H1 (cell line): ENCODE measurements at regions not wholly inside any gene's neighbourhood (a gene's known extent, or its start where the extent isn't known, plus 50 kb on each side); places are given as distances from the start of the nearest gene placed in this dataset.

Experiments used
- CTCF ChIA-PET: fragments of 300-600 bp; sonication (Branson Sonifier 250); formaldehyde crosslinking; loops from one replicate; lab custom pipeline; 2021; ENCODE audit not compliant: partially characterized antibody; lab: Charles Lee
- POLR2A ChIA-PET: fragments of 300-600 bp; sonication (Branson Sonifier 250); formaldehyde crosslinking; loops from one replicate; lab custom pipeline; 2021; ENCODE audit warnings: inconsistent platforms; ENCODE audit not compliant: partially characterized antibody; lab: Charles Lee
- DNase-seq, 2 experiments: peaks; one replicate each; pipeline versions ENCODE4 v3.0.0 to v3.0.0-alpha.2; 2010 to 2022; ENCODE audit warnings: low spot score in 2 of 2, low read depth in 1 of 2, mixed read lengths in 1 of 2
- FAIRE-seq: peaks from 2 replicates; lab custom pipeline; 2011; peaks lifted over from hg19 to GRCh38; lab: Jason Lieb, UNC
- H2AFZ ChIP-seq: 2 replicates; pipeline ENCODE4 v1.8.1; 2012; ENCODE audit warnings: low read length, inconsistent platforms
- H2AK5ac ChIP-seq: 2 replicates; pipeline ENCODE4 v1.6.1; 2013; ENCODE audit warnings: low read depth, low read length
- H2BK120ac ChIP-seq: replicated peaks from 2 replicates; pipeline ENCODE3; 2013; ENCODE audit warnings: low read depth, low read length, inconsistent platforms
- H2BK12ac ChIP-seq: 2 replicates; pipeline ENCODE4 v1.6.1; 2013; ENCODE audit warnings: low read depth, low read length
- H2BK15ac ChIP-seq: 2 replicates; pipeline ENCODE4 v1.6.1; 2013; ENCODE audit warnings: low read length
- H2BK20ac ChIP-seq: 2 replicates; pipeline ENCODE4 v1.6.1; 2013; ENCODE audit warnings: low read length
- H2BK5ac ChIP-seq: 2 replicates; pipeline ENCODE4 v1.6.1; 2013; ENCODE audit warnings: low read depth, low read length
- H3K14ac ChIP-seq: 2 replicates; pipeline ENCODE4 v1.6.1; 2013; ENCODE audit warnings: inconsistent platforms; ENCODE audit not compliant: insufficient read length
- H3K18ac ChIP-seq: 2 replicates; pipeline ENCODE4 v1.6.1; 2013; ENCODE audit warnings: low read length; ENCODE audit errors: extremely low read depth
- H3K23ac ChIP-seq: 2 replicates; pipeline ENCODE4 v1.6.1; 2013; ENCODE audit warnings: inconsistent platforms; ENCODE audit not compliant: insufficient read length
- H3K23me2 ChIP-seq: 2 replicates; pipeline ENCODE4 v1.6.1; 2013; ENCODE audit warnings: low read depth, low read length
- H3K27ac ChIP-seq: 2 replicates; pipeline ENCODE4 v1.6.1; 2011; ENCODE audit warnings: low read depth, low read length, inconsistent platforms
- H3K27me3 ChIP-seq, 4 experiments: replicated peaks in 1 of 4; 1 replicate in 1 of 4; 2 replicates in 3 of 4; pipeline versions ENCODE4 v1.6.1 to v1.8.1; 2011 to 2013; ENCODE audit warnings: low read length in 3 of 4, mild to moderate bottlenecking in 3 of 4, inconsistent platforms in 2 of 4, mixed read lengths in 2 of 4, moderate library complexity in 1 of 4; ENCODE audit not compliant: control insufficient read depth in 3 of 4, insufficient read depth in 3 of 4; ENCODE audit errors: extremely low read depth in 1 of 4
- H3K36me3 ChIP-seq, 4 experiments: 2 replicates each; pipeline versions ENCODE4 v1.6.1 to v1.8.1; 2011 to 2013; ENCODE audit warnings: mild to moderate bottlenecking in 4 of 4, low read length in 3 of 4, moderate library complexity in 2 of 4, control low read depth in 1 of 4, inconsistent platforms in 1 of 4; ENCODE audit not compliant: insufficient read depth in 4 of 4, control insufficient read depth in 2 of 4
- H3K4ac ChIP-seq: replicated peaks from 2 replicates; pipeline ENCODE3; 2013; ENCODE audit warnings: low read length, low read depth, mixed read lengths, inconsistent platforms; ENCODE audit not compliant: insufficient read length
- H3K4me1 ChIP-seq, 4 experiments: replicated peaks in 1 of 4; 1 replicate in 1 of 4; 2 replicates in 3 of 4; pipeline versions ENCODE4 v1.6.1 to v1.8.1; 2011 to 2013; ENCODE audit warnings: low read length in 3 of 4, inconsistent platforms in 2 of 4, mixed read lengths in 1 of 4; ENCODE audit not compliant: insufficient read depth in 4 of 4, control insufficient read depth in 3 of 4
- H3K4me2 ChIP-seq, 2 experiments: 2 replicates each; pipeline versions ENCODE4 v1.6.1 to v1.8.1; 2011 to 2013; ENCODE audit warnings: low read depth in 2 of 2, low read length in 2 of 2, control low read depth in 1 of 2, inconsistent platforms in 1 of 2, mild to moderate bottlenecking in 1 of 2; ENCODE audit not compliant: insufficient read depth in 1 of 2
- H3K4me3 ChIP-seq, 4 experiments: fragments of 200-600, 300-600 bp in 1 of 4; sonication (generic), shearing (Covaris generic), sonication (Bioruptor Twin) in 1 of 4; 2 replicates each; pipeline versions ENCODE4 v1.5.1 to v1.8.1; 2011 to 2016; ENCODE audit warnings: low read length in 4 of 4, low read depth in 3 of 4, control low read depth in 2 of 4, inconsistent platforms in 2 of 4, mild to moderate bottlenecking in 2 of 4, mixed read lengths in 1 of 4, moderate library complexity in 1 of 4; ENCODE audit not compliant: insufficient read depth in 2 of 4; ENCODE audit errors: extremely low read depth in 1 of 4
- H3K56ac ChIP-seq: replicated peaks from 2 replicates; pipeline ENCODE3; 2013; ENCODE audit warnings: low read depth, mild to moderate bottlenecking, mixed read lengths, low read length, inconsistent platforms; ENCODE audit not compliant: insufficient read length
- H3K79me1 ChIP-seq: 2 replicates; pipeline ENCODE4 v1.6.1; 2013; ENCODE audit warnings: low read depth, low read length, control low read depth
- H3K79me2 ChIP-seq, 2 experiments: 2 replicates each; pipeline versions ENCODE4 v1.6.1 to v1.8.1; 2012 to 2013; ENCODE audit warnings: low read length in 2 of 2, mild to moderate bottlenecking in 2 of 2, inconsistent platforms in 1 of 2; ENCODE audit not compliant: insufficient read depth in 2 of 2, control insufficient read depth in 1 of 2
- H3K9ac ChIP-seq, 4 experiments: replicated peaks in 1 of 4; 1 replicate in 1 of 4; 2 replicates in 3 of 4; pipeline versions ENCODE4 v1.6.1 to v1.8.1; 2011 to 2013; ENCODE audit warnings: low read depth in 3 of 4, low read length in 3 of 4, control low read depth in 2 of 4, mild to moderate bottlenecking in 2 of 4, moderate library complexity in 2 of 4, inconsistent platforms in 1 of 4; ENCODE audit errors: extremely low read depth in 1 of 4
- H3K9me3 ChIP-seq, 2 experiments: 2 replicates each; pipeline versions ENCODE4 v1.6.1 to v1.8.1; 2012 to 2013; ENCODE audit warnings: mild to moderate bottlenecking in 2 of 2, moderate library complexity in 2 of 2, control low read depth in 1 of 2, inconsistent platforms in 1 of 2, low read depth in 1 of 2, low read length in 1 of 2, mixed read lengths in 1 of 2; ENCODE audit not compliant: insufficient read depth in 2 of 2
- H4K20me1 ChIP-seq, 2 experiments: replicated peaks in 1 of 2; 2 replicates each; pipeline versions ENCODE3 to v1.8.1; 2011 to 2013; ENCODE audit warnings: inconsistent platforms in 2 of 2, low read length in 2 of 2, mild to moderate bottlenecking in 1 of 2; ENCODE audit not compliant: insufficient read depth in 2 of 2, control insufficient read depth in 1 of 2
- H4K5ac ChIP-seq: 2 replicates; pipeline ENCODE4 v1.6.1; 2013; ENCODE audit warnings: low read length, low read depth, mixed read lengths, inconsistent platforms; ENCODE audit not compliant: insufficient read length
- H4K8ac ChIP-seq: 2 replicates; pipeline ENCODE4 v1.8.0; 2013; ENCODE audit warnings: mild to moderate bottlenecking, moderate library complexity, low read length, inconsistent platforms; ENCODE audit not compliant: insufficient read depth; ENCODE audit errors: extremely low read depth
- H4K91ac ChIP-seq: replicated peaks from 2 replicates; pipeline ENCODE3; 2013; ENCODE audit warnings: low read length, mixed read lengths, inconsistent platforms; ENCODE audit not compliant: insufficient read length
- CEBPB ChIP-seq: IDR thresholded peaks from 2 replicates; pipeline ENCODE4 v1.6.1; 2012; ENCODE audit warnings: low read depth, low read length
- CREB1 ChIP-seq: IDR thresholded peaks from 2 replicates; pipeline ENCODE4 v1.6.1; 2012; ENCODE audit warnings: inconsistent platforms
- EGR1 ChIP-seq: IDR thresholded peaks from 2 replicates; pipeline ENCODE4 v1.6.1; 2011; ENCODE audit warnings: low read depth, low read length, borderline replicate concordance
- KDM4A ChIP-seq: IDR thresholded peaks from one replicate; pipeline ENCODE4 v1.7.1; 2012; ENCODE audit warnings: low read depth, mild to moderate bottlenecking, moderate library complexity, low read length, inconsistent platforms; ENCODE audit not compliant: severe bottlenecking
- MAX ChIP-seq: IDR thresholded peaks from 2 replicates; pipeline ENCODE4 v1.6.1; 2012; ENCODE audit warnings: inconsistent platforms
- POLR2AphosphoS5 ChIP-seq: IDR thresholded peaks from 2 replicates; pipeline ENCODE4 v1.6.1; 2011; ENCODE audit warnings: low read depth, low read length
- TCF12 ChIP-seq: IDR thresholded peaks from 2 replicates; pipeline ENCODE4 v1.6.1; 2011; ENCODE audit warnings: low read depth, mild to moderate bottlenecking, low read length
- WGBS, 2 experiments: shearing (Covaris generic) in 1 of 2; methylation state at CpG; one replicate each; pipeline versions ENCODE4 v1.1.6 to v1.1.7; 2013 to 2015; ENCODE audit warnings: low lambda C conversion rate in 2 of 2, mixed read lengths in 2 of 2, inconsistent platforms in 1 of 2, low coverage in 1 of 2, missing lambda C conversion rate in 1 of 2; ENCODE audit not compliant: insufficient replicate concordance in 2 of 2, insufficient coverage in 1 of 2, insufficient read length in 1 of 2; ENCODE audit errors: extremely low coverage in 1 of 2, missing lambda C conversion rate in 1 of 2; 5-methylcytosine and 5-hydroxymethylcytosine counted together

- Histone ChIP-seq H3K18ac (no peak overlapping the region), H3K27me3 (no peaks in the 10 kb centered on the region), H3K23me2 (no peaks in the 10 kb centered on the region), H3K36me3 (0 out of 8 replicates have a peak, but pooled peaks cover 0 to 2% (median 0%) of the 10 kb centered on the region in 4 experiments), H3K9ac (no peak overlapping the region), H3K4ac (no peak overlapping the region), H3K27ac (no peak overlapping the region), H4K5ac (no peak overlapping the region), H4K8ac (no peak overlapping the region), H3K14ac (no peak overlapping the region), H2BK120ac (no peak overlapping the region), H3K79me2 (peaks cover 0 to 90% of the 10 kb centered on the region in 2 experiments; a peak in 3 of 4 replicates), H3K4me1 (peaks cover 0 to 4% (median under 1%) of the 10 kb centered on the region in 4 experiments; a peak in 1 of 7 replicates), H2BK5ac (no peak overlapping the region), H4K20me1 (no peaks in the 10 kb centered on the region), H3K4me2 (no peak overlapping the region), H2BK15ac (no peak overlapping the region), H3K9me3 (no peaks in the 10 kb centered on the region), H2AFZ (no peak overlapping the region), H3K4me3 (no peak overlapping the region), H3K56ac (no peak overlapping the region), H2AK5ac (no peak overlapping the region), H4K91ac (no peak overlapping the region), H2BK12ac (no peak overlapping the region), H3K23ac (no peak overlapping the region), H3K79me1 (no peaks in the 10 kb centered on the region), H2BK20ac (no peak overlapping the region)
- no peak for DNase-seq
- ChIA-PET CTCF (interaction anchor here (0.6 kb wide), 2 partner anchors 9 to 130 kb away, joined by 3 to 4 read pairs; no protein-coding TSS in a partner anchor), POLR2A (no interaction called here)
- FAIRE-seq, result no peak
- 93% methylated on average over 10 of the region's 10 CpGs; no CpG with 5 or more reads in 1 of the 2 experiments for WGBS, 2 experiments
- TF ChIP-seq POLR2AphosphoS5 (no peak), CEBPB (no peak), CREB1 (no peak), KDM4A (no peak), EGR1 (no peak), MAX (no peak), TCF12 (no peak)
Observed at GRCh38 chrX:13900351-13900750, 83.5 kb upstream of the GPM6B start.
